Neutrophil (primary cell): ENCODE measurements at regions not wholly inside any gene's neighbourhood (a gene's known extent, or its start where the extent isn't known, plus 50 kb on each side); places are given as distances from the start of the nearest gene placed in this dataset.

Experiments used
- H3K27ac ChIP-seq: fragments of 200-600 bp; sonication (generic); 2 replicates; pipeline ENCODE4 v1.5.1; 2016; ENCODE audit warnings: mild to moderate bottlenecking, moderate library complexity
- H3K27me3 ChIP-seq: fragments of 200-600 bp; sonication (generic); 2 replicates; pipeline ENCODE4 v1.6.0; 2016; ENCODE audit warnings: mild to moderate bottlenecking
- H3K36me3 ChIP-seq: fragments of 200-600 bp; sonication (generic); 2 replicates; pipeline ENCODE4 v1.5.1; 2017
- H3K4me1 ChIP-seq, 2 experiments: fragments of 200-600 bp in 1 of 2; sonication (generic) in 1 of 2; 1 replicate in 1 of 2; 2 replicates in 1 of 2; pipeline versions ENCODE4 v1.5.1 to v1.6.1; 2013 to 2016; ENCODE audit warnings: low read depth in 1 of 2, low read length in 1 of 2, mild to moderate bottlenecking in 1 of 2, moderate library complexity in 1 of 2; ENCODE audit not compliant: control insufficient read depth in 1 of 2, insufficient read depth in 1 of 2
- H3K4me3 ChIP-seq, 2 experiments: fragments of 200-600 bp in 1 of 2; sonication (generic) in 1 of 2; 1 replicate in 1 of 2; 2 replicates in 1 of 2; pipeline ENCODE4 v1.5.1; 2013 to 2016; ENCODE audit warnings: low read depth in 1 of 2, low read length in 1 of 2, mild to moderate bottlenecking in 1 of 2, moderate library complexity in 1 of 2
- H3K9me3 ChIP-seq: fragments of 200-600 bp; sonication (generic); 2 replicates; pipeline ENCODE4 v1.5.1; 2016
- TF ChIP-seq, protein P1 (sequence below): fragments of 200-600 bp; sonication (generic); IDR thresholded peaks from 2 replicates; pipeline ENCODE4 v1.5.1; 2016; ENCODE audit warnings: antibody characterized with exemption

DNA sequence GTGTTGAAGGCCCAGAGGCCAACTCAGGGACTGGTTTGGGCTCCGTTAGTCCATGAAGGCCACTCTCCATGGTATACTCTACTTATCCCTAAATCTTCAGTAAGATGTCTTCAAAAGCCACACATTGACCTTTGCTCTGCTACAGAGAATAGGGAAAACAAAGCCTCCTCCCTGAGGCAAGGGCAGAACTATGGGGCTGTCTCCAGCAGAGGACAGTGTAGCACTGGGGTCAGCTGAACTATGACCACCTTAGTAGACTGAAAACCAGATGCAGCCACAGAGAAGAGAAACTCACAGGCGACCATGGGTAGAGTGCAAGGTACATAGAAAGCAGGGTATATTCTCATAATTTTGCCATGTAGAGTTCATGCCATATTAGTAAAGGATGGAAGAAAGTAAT is 587.4 kb downstream of the LMO7 start:
- Histone ChIP-seq H3K9me3 (no peaks in the 10 kb centered on the region), H3K27me3 (no peaks in the 10 kb centered on the region), H3K4me3 (no peak overlapping the region), H3K27ac (no peak overlapping the region), H3K4me1 (no peaks in the 10 kb centered on the region), H3K36me3 (no peaks in the 10 kb centered on the region)
- TF ChIP-seq, protein P1, sequence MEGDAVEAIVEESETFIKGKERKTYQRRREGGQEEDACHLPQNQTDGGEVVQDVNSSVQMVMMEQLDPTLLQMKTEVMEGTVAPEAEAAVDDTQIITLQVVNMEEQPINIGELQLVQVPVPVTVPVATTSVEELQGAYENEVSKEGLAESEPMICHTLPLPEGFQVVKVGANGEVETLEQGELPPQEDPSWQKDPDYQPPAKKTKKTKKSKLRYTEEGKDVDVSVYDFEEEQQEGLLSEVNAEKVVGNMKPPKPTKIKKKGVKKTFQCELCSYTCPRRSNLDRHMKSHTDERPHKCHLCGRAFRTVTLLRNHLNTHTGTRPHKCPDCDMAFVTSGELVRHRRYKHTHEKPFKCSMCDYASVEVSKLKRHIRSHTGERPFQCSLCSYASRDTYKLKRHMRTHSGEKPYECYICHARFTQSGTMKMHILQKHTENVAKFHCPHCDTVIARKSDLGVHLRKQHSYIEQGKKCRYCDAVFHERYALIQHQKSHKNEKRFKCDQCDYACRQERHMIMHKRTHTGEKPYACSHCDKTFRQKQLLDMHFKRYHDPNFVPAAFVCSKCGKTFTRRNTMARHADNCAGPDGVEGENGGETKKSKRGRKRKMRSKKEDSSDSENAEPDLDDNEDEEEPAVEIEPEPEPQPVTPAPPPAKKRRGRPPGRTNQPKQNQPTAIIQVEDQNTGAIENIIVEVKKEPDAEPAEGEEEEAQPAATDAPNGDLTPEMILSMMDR, result no peak

DNA sequence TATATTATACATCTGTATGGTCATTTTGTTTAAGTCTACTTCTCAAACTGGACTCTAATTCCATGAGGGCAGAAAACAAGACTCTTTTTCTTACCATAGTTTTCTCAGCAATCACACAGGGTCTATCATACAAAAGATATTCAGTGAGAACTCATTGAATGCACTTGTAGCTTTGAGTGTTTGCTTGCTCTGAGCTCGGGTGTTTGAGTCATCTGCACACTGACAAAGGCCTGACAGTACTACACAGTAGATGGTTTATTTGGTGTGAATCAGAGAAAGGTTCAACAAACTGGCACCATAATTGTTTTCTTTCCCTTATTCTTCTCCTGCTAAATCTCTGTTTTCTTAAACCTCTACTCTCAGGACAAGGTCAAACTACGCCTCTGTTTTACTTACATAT is 586.4 kb downstream of the LMO7 start:
- Histone ChIP-seq H3K4me1 (no peaks in the 10 kb centered on the region), H3K9me3 (no peaks in the 10 kb centered on the region), H3K27me3 (no peaks in the 10 kb centered on the region), H3K27ac (no peak overlapping the region), H3K4me3 (no peak overlapping the region), H3K36me3 (no peaks in the 10 kb centered on the region)
- TF ChIP-seq, protein P1, result no peak

DNA sequence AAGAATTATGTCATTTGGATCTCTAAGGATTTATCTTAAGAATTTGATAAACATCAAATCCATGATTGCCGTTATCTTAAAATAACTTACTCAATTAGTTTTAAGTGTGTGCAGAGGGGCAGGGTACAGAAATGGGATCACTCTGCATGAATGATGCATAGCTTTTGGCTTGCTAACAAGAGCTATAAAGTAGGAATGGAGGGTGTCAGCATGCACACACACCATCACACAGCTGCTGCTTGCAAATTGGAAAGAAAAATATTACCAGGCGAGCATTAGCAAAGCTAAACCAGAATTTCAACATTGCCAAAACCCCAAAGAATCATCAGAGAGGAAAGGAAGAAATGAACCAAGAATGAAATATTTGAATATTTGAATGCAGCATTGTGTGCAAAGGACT is 580.6 kb downstream of the LMO7 start:
- Histone ChIP-seq H3K27me3 (no peaks in the 10 kb centered on the region), H3K4me1 (no peaks in the 10 kb centered on the region), H3K4me3 (no peak overlapping the region), H3K9me3 (no peaks in the 10 kb centered on the region), H3K36me3 (no peaks in the 10 kb centered on the region), H3K27ac (no peak overlapping the region)
- TF ChIP-seq, protein P1, result no peak

DNA sequence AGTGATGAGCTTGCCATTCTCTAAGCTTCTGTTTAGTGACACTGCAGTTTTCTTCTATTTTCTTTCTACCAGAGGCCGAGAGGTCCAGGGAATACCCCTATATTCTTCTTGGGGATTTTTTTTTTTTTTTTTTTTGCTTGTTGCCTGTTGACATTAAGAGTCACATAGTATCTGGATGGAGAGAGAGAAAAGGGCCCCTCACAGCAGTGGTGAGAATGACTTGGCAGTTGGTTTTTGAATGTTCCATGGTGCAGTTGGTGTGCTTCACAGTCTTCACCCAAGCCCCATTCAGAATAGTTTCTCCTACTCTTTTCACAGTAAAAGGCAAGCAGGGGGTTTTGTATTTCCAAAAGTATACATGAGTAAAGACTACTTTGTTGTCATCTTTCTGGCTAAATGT is 577.9 kb downstream of the LMO7 start:
- no peaks in the 10 kb centered on the region for H3K9me3 ChIP-seq
- no peaks in the 10 kb centered on the region for H3K27me3 ChIP-seq
- H3K4me3 ChIP-seq, result no peak overlapping the region
- TF ChIP-seq, protein P1, result no peak
- no peak overlapping the region for H3K27ac ChIP-seq
- no peaks in the 10 kb centered on the region for H3K36me3 ChIP-seq
- no peaks in the 10 kb centered on the region for H3K4me1 ChIP-seq

DNA sequence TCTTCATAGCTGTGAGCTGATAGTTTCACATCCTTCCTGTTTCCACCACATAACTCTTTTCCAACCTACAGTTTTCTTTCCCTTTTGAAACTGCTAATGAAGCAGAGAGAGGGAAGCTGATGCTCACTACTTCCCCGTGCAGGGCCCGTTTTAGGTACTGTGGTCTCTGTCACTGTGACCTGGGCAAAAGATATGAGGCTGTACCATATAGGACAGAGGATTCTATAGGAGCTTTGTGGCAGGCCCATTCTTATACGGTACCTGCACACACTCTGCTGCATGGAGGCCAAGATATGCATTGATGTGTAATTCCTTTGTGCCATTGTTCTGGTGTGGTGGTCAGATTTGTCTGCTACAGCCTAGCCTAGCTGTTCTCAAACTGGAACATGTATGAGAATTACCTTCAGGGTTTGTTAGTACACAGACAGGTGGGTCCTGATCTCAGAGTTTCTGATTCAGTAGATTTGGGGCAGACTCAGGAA is 577.3 kb downstream of the LMO7 start:
- Histone ChIP-seq H3K27ac (no peak overlapping the region), H3K36me3 (no peaks in the 10 kb centered on the region), H3K27me3 (no peaks in the 10 kb centered on the region), H3K4me1 (no peaks in the 10 kb centered on the region), H3K9me3 (no peaks in the 10 kb centered on the region), H3K4me3 (no peak overlapping the region)
- TF ChIP-seq, protein P1, result no peak

DNA sequence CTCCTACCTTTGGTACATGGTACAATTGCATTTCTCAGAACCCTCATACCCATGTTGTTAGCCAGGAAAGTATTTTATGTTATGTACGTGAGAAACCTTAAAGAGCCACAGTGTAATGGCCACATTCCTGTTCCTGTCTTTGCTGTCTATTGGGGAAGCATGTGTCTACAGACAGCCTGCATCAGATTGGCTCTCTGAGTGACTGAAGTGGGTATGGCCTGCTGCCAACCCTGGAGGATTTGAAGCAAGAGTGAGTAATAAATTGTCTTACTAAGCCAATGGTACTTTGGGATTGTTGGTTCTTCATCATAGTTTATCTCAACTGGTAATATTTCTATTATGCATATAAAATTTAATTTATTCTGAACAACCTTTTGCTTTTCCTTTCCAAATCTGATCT is 574.1 kb downstream of the LMO7 start:
- Histone ChIP-seq H3K4me1 (no peaks in the 10 kb centered on the region), H3K9me3 (no peaks in the 10 kb centered on the region), H3K27ac (no peak overlapping the region), H3K4me3 (no peak overlapping the region), H3K27me3 (no peaks in the 10 kb centered on the region), H3K36me3 (no peaks in the 10 kb centered on the region)
- TF ChIP-seq, protein P1, result no peak
